K562 (cell line): ENCODE measurements at regions not wholly inside any gene's neighbourhood (a gene's known extent, or its start where the extent isn't known, plus 50 kb on each side); places are given as distances from the start of the nearest gene placed in this dataset.

Experiments used
- ATAC-seq: fragments of 200-7000 bp; cut with Tn5 transposase; 3 replicates; pipeline ENCODE4 v1.9.1; 2020; ENCODE audit warnings: moderate library complexity
- BruUV-seq: library from RNA; stranded (reverse); fragments of 400-500 nt; replicated peaks from 2 replicates; lab custom pipeline; 2021; lab: Mats Ljungman, UMichigan
- CTCF ChIA-PET: fragments of 300-600 bp; formaldehyde crosslinking; extraction: SDS; loops from one replicate; lab custom pipeline; 2021; ENCODE audit warnings: low intra/inter-chr PET ratio; lab: Yijun Ruan, JAX
- POLR2A ChIA-PET: fragments of 300-600, 350-650 bp; sonication (Branson Sonifier 250); formaldehyde crosslinking; extraction: SDS; loops from one replicate; lab custom pipeline; 2021; ENCODE audit warnings: antibody characterized with exemption, inconsistent platforms; lab: Yijun Ruan, JAX
- DNase-seq, 4 experiments: peaks; one replicate each; pipeline versions ENCODE4 v3.0.0 to v3.0.0-alpha.2; 2011 to 2018; ENCODE audit warnings: low spot score in 3 of 4, mixed read lengths in 3 of 4; ENCODE audit errors: extremely low read depth in 1 of 4
- FAIRE-seq: peaks from 2 replicates; lab custom pipeline; 2011; peaks lifted over from hg19 to GRCh38; lab: Jason Lieb, UNC
- H2AFZ ChIP-seq: 2 replicates; pipeline ENCODE4 v1.6.0; 2011; ENCODE audit warnings: low read depth, low read length, control low read depth, inconsistent platforms
- H3K27ac ChIP-seq: fragments of 200-600 bp; 3 replicates; pipeline ENCODE4 v1.8.0; 2011; ENCODE audit warnings: low read depth, mild to moderate bottlenecking, control low read depth, inconsistent platforms, low read length, moderate library complexity, mixed read lengths; ENCODE audit errors: extremely low read depth
- H3K27me3 ChIP-seq, 2 experiments: fragments of 300-600 bp in 1 of 2; 2 replicates in 1 of 2; 3 replicates in 1 of 2; pipeline versions ENCODE4 v1.6.0 to v1.8.0; 2011; ENCODE audit warnings: inconsistent platforms in 2 of 2, low read length in 2 of 2, mild to moderate bottlenecking in 1 of 2, mixed read lengths in 1 of 2, moderate library complexity in 1 of 2; ENCODE audit not compliant: control insufficient read depth in 2 of 2, insufficient read depth in 2 of 2
- H3K36me3 ChIP-seq: fragments of 300-600 bp; 3 replicates; pipeline ENCODE4 v1.8.0; 2011; ENCODE audit warnings: mild to moderate bottlenecking, low read length, inconsistent platforms; ENCODE audit not compliant: control insufficient read depth, insufficient read depth
- H3K4me1 ChIP-seq, 2 experiments: fragments of 200-600 bp in 1 of 2; replicated peaks in 1 of 2; 2 replicates in 1 of 2; 3 replicates in 1 of 2; pipeline versions ENCODE4 v1.5.1 to v1.8.0; 2011; ENCODE audit warnings: inconsistent platforms in 2 of 2, low read length in 2 of 2, mild to moderate bottlenecking in 1 of 2, mixed read lengths in 1 of 2, moderate library complexity in 1 of 2; ENCODE audit not compliant: control insufficient read depth in 2 of 2, insufficient read depth in 2 of 2
- H3K4me2 ChIP-seq: 2 replicates; pipeline ENCODE4 v1.6.1; 2011; ENCODE audit warnings: low read length, control low read depth, inconsistent platforms, mixed read lengths; ENCODE audit not compliant: insufficient read depth
- H3K4me3 ChIP-seq: fragments of 200-600 bp; sonication (generic), shearing (Covaris generic); 2 replicates; pipeline ENCODE4 v1.5.1; 2016; ENCODE audit warnings: control low read depth, inconsistent platforms
- H3K79me2 ChIP-seq: fragments of 200-600 bp; 3 replicates; pipeline ENCODE4 v1.8.0; 2011; ENCODE audit warnings: low read length, inconsistent platforms; ENCODE audit not compliant: control insufficient read depth, insufficient read depth
- H3K9ac ChIP-seq, 2 experiments: 2 replicates each; pipeline versions ENCODE4 v1.6.0 to v1.6.1; 2011; ENCODE audit warnings: low read depth in 2 of 2, low read length in 2 of 2, control low read depth in 1 of 2, inconsistent platforms in 1 of 2, mild to moderate bottlenecking in 1 of 2, mixed read lengths in 1 of 2; ENCODE audit not compliant: insufficient read depth in 1 of 2
- H3K9me1 ChIP-seq: one replicate; pipeline ENCODE4 v1.6.0; 2011; ENCODE audit warnings: inconsistent platforms, mild to moderate bottlenecking, low read length, moderate library complexity; ENCODE audit not compliant: control insufficient read depth, insufficient read depth
- H3K9me3 ChIP-seq: replicated peaks from 2 replicates; pipeline ENCODE4 v1.5.1; 2011; ENCODE audit warnings: low read depth, low read length, inconsistent platforms; ENCODE audit not compliant: control insufficient read depth, insufficient read depth
- H4K20me1 ChIP-seq: replicated peaks from 2 replicates; pipeline ENCODE4 v1.6.1; 2011; ENCODE audit warnings: low read length, inconsistent platforms, mixed read lengths; ENCODE audit not compliant: control insufficient read depth, insufficient read depth
- GATAD2A ChIP-seq: fragments of 450-650 bp; IDR thresholded peaks from 2 replicates; pipeline ENCODE4 v1.6.1; 2017
- NFE2 ChIP-seq: IDR thresholded peaks from 2 replicates; pipeline ENCODE4 v1.6.1; 2014; ENCODE audit warnings: antibody characterized with exemption, low read depth
- TAL1 ChIP-seq: fragments of 450-650 bp; IDR thresholded peaks from 2 replicates; pipeline ENCODE4 v1.6.1; 2016; ENCODE audit warnings: mild to moderate bottlenecking
- ZNF121 ChIP-seq: sonication (generic); formaldehyde crosslinking; conservative IDR thresholded peaks from 2 replicates; pipeline ENCODE4 v1.8.0; 2022; ENCODE audit warnings: missing genetic modification reagents
- ZNF212 ChIP-seq: fragments of 450-650 bp; formaldehyde crosslinking; IDR thresholded peaks from 2 replicates; pipeline ENCODE4 v1.4.0; 2020; ENCODE audit warnings: mild to moderate bottlenecking
- ZNF785 ChIP-seq: fragments of 250-450 bp; sonication (Bioruptor Pico); IDR thresholded peaks from 2 replicates; pipeline ENCODE4 v1.4.0; 2020; ENCODE audit warnings: mild to moderate bottlenecking
- WGBS: fragments of 100-300 bp; shearing (Covaris generic); methylation state at CpG from one replicate; pipeline ENCODE4 v1.1.6; 2016; ENCODE audit warnings: low coverage, mixed read lengths; ENCODE audit not compliant: insufficient coverage; ENCODE audit errors: missing lambda C conversion rate; 5-methylcytosine and 5-hydroxymethylcytosine counted together
- in situ Hi-C: fragments of 300-500 bp; cut with MboI; formaldehyde crosslinking; loops from 4 replicates; pipeline ENCODE4 v1.15.0; 2018; ENCODE audit warnings: inconsistent platforms, mixed read lengths
- intact Hi-C: fragments of 100-400 bp; cut with micrococcal nuclease; formaldehyde crosslinking; loops from 2 replicates; pipeline ENCODE4 v1.14.2; 2022
- TF ChIP-seq, protein P1 (sequence below): fragments of 250-450 bp; sonication (Bioruptor Pico); IDR thresholded peaks from 2 replicates; pipeline ENCODE4 v1.8.0; 2022; ENCODE audit warnings: moderate library complexity, mild to moderate bottlenecking, inconsistent platforms
- TF ChIP-seq, protein P2 (sequence below): fragments of 250-450 bp; sonication (Bioruptor Pico); IDR thresholded peaks from 2 replicates; pipeline ENCODE4 v1.4.0; 2020; ENCODE audit warnings: mild to moderate bottlenecking, moderate library complexity

DNA sequence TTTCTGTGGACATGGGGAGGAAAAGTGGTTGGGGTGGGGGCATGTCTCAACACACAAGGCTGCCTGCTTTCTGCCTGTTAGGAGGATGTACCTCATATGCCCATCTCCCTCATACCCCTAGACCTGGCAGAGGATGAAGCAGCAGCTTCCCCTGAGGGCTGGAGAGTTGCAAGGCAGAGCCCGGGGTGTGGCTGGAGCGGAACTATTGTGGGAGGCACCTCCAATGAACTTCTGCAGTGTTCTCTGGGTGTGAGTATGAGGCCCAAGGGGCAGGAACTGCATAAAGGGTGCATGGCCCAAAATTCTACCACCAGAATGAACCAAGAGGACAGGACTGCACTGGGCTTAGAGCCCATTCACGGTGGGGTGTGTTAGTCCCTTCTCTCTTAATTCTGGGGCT lies 296.3 kb upstream of the SIX2 start:
- 4% methylated on average over 3 of the region's 3 CpGs for WGBS
- intact Hi-C loops (no loop called here), in situ Hi-C loops (no loop called here)
- ChIA-PET POLR2A (interaction anchor here (1.1 kb wide), 1 partner anchor 30 kb away, joined by 3 read pairs; no protein-coding TSS in a partner anchor), CTCF (no interaction called here)
- ATAC-seq (no peak), FAIRE-seq (no peak), DNase-seq (no peak)
- no peaks in the 10 kb centered on the region for H3K36me3 ChIP-seq
- TF ChIP-seq, protein P1, sequence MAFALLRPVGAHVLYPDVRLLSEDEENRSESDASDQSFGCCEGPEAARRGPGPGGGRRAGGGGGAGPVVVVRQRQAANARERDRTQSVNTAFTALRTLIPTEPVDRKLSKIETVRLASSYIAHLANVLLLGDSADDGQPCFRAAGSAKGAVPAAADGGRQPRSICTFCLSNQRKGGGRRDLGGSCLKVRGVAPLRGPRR (CRISPR knock-in tag): no peak
- TF ChIP-seq NFE2 (no peak), TAL1 (no peak), ZNF212 (no peak), ZNF785 (CRISPR knock-in tag) (no peak), GATAD2A (no peak), ZNF121 (no peak)
- TF ChIP-seq, protein P2, sequence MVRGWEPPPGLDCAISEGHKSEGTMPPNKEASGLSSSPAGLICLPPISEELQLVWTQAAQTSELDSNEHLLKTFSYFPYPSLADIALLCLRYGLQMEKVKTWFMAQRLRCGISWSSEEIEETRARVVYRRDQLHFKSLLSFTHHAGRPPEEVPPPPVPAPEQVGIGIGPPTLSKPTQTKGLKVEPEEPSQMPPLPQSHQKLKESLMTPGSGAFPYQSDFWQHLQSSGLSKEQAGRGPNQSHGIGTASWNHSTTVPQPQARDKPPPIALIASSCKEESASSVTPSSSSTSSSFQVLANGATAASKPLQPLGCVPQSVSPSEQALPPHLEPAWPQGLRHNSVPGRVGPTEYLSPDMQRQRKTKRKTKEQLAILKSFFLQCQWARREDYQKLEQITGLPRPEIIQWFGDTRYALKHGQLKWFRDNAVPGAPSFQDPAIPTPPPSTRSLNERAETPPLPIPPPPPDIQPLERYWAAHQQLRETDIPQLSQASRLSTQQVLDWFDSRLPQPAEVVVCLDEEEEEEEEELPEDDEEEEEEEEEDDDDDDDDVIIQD (CRISPR knock-in tag): no peak
- H4K20me1 ChIP-seq: no peaks in the 10 kb centered on the region
- BruUV-seq: no TSS peak
- no peak overlapping the region for H2AFZ ChIP-seq
- H3K27me3 ChIP-seq: peaks cover 0 to 33% of the 10 kb centered on the region in 2 experiments; a peak in 3 of 5 replicates
- no peaks in the 10 kb centered on the region for H3K79me2 ChIP-seq
- no peaks in the 10 kb centered on the region for H3K4me1 ChIP-seq
- H3K4me2 ChIP-seq: no peak overlapping the region
- H3K4me3 ChIP-seq: no peak overlapping the region
- no peak overlapping the region for H3K9ac ChIP-seq
- H3K27ac ChIP-seq: no peak overlapping the region
- H3K9me3 ChIP-seq: no peaks in the 10 kb centered on the region
- H3K9me1 ChIP-seq: no peaks in the 10 kb centered on the region
